ENCODE measurements at regions not wholly inside any gene's neighbourhood (a gene's known extent, or its start where the extent isn't known, plus 50 kb on each side); places are given as distances from the start of the nearest gene placed in this dataset.

DNA sequence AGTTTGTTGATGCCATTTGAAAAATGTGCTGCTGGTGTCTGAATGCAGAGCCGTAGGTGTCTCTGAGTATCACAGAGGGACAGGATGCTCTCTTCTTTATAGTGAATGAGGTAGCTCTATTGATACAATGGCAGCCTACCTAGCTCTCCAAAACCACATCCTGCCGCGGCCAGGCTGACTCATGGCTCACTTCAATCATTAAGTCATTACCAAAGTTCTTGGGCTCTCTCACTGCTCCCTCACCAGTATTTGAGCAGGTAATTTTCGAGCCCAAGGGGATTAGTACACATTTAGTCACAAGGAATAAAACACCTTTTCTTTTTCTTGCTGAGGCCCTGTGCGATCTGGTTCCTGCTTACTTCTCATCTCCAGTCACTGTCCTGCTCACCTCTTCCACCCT lies 509.0 kb upstream of the LARGE1 start:
- Histone ChIP-seq H3K9me3 (replicated peaks; ENCODE audit: control insufficient read depth, insufficient read depth, low read length) (peaks cover 12% of the 10 kb centered on the region), H3K36me3 (ENCODE audit: control insufficient read depth in 2 of 2, extremely low read depth in 1 of 2, insufficient read depth in 2 of 2, low read length in 2 of 2) (no peaks in the 10 kb centered on the region), H3K27ac (ENCODE audit: insufficient read depth, low read depth, low read length) (no peak overlapping the region), H3K9ac (replicated peaks; ENCODE audit: extremely low read depth, insufficient read depth, low read length) (no peak overlapping the region), H4K20me1 (replicated peaks; ENCODE audit: control insufficient read depth, extremely low read depth, insufficient read depth, low read length) (no peaks in the 10 kb centered on the region), H3K79me2 (ENCODE audit: control insufficient read depth, insufficient read depth, low read length) (no peaks in the 10 kb centered on the region), H3K4me2 (ENCODE audit: insufficient read depth, low read length) (no peak overlapping the region), H3K9me1 (replicated peaks; ENCODE audit: control insufficient read depth, extremely low read depth, insufficient read depth, low read length) (no peaks in the 10 kb centered on the region), H3K4me3 (replicated peaks in 1 of 3; ENCODE audit: insufficient read depth in 1 of 3, low read depth in 1 of 3, low read length in 3 of 3) (no peak overlapping the region), H2AFZ (ENCODE audit: low read depth, low read length) (no peak overlapping the region), H3K27me3 (ENCODE audit: control insufficient read depth in 2 of 2, insufficient read depth in 2 of 2, low read length in 2 of 2) (no peaks in the 10 kb centered on the region), H3K4me1 (ENCODE audit: control insufficient read depth, extremely low read depth, insufficient read depth, low read length) (no peaks in the 10 kb centered on the region)
- CTCF ChIA-PET: no interaction called here
- TF ChIP-seq FOS (IDR thresholded peaks at IDR 0.05; ENCODE audit: borderline replicate concordance, insufficient read depth, low read length): no peak
- TF ChIP-seq, protein P1, sequence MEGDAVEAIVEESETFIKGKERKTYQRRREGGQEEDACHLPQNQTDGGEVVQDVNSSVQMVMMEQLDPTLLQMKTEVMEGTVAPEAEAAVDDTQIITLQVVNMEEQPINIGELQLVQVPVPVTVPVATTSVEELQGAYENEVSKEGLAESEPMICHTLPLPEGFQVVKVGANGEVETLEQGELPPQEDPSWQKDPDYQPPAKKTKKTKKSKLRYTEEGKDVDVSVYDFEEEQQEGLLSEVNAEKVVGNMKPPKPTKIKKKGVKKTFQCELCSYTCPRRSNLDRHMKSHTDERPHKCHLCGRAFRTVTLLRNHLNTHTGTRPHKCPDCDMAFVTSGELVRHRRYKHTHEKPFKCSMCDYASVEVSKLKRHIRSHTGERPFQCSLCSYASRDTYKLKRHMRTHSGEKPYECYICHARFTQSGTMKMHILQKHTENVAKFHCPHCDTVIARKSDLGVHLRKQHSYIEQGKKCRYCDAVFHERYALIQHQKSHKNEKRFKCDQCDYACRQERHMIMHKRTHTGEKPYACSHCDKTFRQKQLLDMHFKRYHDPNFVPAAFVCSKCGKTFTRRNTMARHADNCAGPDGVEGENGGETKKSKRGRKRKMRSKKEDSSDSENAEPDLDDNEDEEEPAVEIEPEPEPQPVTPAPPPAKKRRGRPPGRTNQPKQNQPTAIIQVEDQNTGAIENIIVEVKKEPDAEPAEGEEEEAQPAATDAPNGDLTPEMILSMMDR (IDR thresholded peaks at IDR 0.05; ENCODE audit: extremely low read depth in 1 of 2, insufficient read depth in 1 of 2, low read depth in 1 of 2, low read length in 2 of 2): no peak
- TF ChIP-seq JUN (IDR thresholded peaks at IDR 0.05; ENCODE audit: borderline replicate concordance, insufficient read depth, insufficient read length, low read depth): no peak
- no peak for DNase-seq (ENCODE audit: low read depth, low spot score)
- no peak for FAIRE-seq
- no TSS peak for BruUV-seq (replicated peaks)
- dilution Hi-C loops (cut with MboI; ENCODE audit: extremely low pct_ligation_motif_present, low sequenced_read_pairs): no loop called here
- POLR2A ChIA-PET: no interaction called here
- intact Hi-C loops (cut with micrococcal nuclease): no loop called here

DNA sequence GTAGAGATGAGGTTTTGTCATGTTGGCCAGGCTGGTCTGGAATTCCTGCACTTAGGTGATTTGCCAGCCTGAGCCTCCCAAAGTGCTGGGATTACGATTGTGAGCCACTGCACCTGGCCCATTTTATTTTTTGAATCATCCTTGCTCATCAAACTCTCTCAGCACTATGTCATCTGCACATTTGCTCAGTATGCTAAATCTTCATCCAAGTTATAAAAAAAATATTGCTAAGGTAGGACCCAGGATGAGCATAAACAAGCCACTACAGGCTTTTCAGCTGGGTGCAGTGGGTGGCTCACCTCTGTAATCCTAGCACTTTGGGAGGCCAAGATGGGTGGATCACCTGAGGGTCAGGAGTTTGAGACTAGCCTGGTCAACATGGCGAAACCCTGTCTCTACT lies 510.1 kb upstream of the LARGE1 start:
- FAIRE-seq: no peak
- CTCF ChIA-PET: no interaction called here

More for the DNA sequence above, 510.1 kb upstream of the LARGE1 start:
- Histone ChIP-seq H2AFZ (ENCODE audit: low read depth, low read length) (no peak overlapping the region), H3K4me1 (ENCODE audit: control insufficient read depth, extremely low read depth, insufficient read depth, low read length) (no peaks in the 10 kb centered on the region), H3K4me3 (replicated peaks in 1 of 3; ENCODE audit: insufficient read depth in 1 of 3, low read depth in 1 of 3, low read length in 3 of 3) (no peak overlapping the region), H4K20me1 (replicated peaks; ENCODE audit: control insufficient read depth, extremely low read depth, insufficient read depth, low read length) (no peaks in the 10 kb centered on the region), H3K9ac (replicated peaks; ENCODE audit: extremely low read depth, insufficient read depth, low read length) (no peak overlapping the region), H3K27me3 (ENCODE audit: control insufficient read depth in 2 of 2, insufficient read depth in 2 of 2, low read length in 2 of 2) (no peaks in the 10 kb centered on the region), H3K79me2 (ENCODE audit: control insufficient read depth, insufficient read depth, low read length) (no peaks in the 10 kb centered on the region), H3K4me2 (ENCODE audit: insufficient read depth, low read length) (no peak overlapping the region), H3K9me1 (replicated peaks; ENCODE audit: control insufficient read depth, extremely low read depth, insufficient read depth, low read length) (no peaks in the 10 kb centered on the region), H3K36me3 (ENCODE audit: control insufficient read depth in 2 of 2, extremely low read depth in 1 of 2, insufficient read depth in 2 of 2, low read length in 2 of 2) (no peaks in the 10 kb centered on the region), H3K9me3 (replicated peaks; ENCODE audit: control insufficient read depth, insufficient read depth, low read length) (peaks cover 13% of the 10 kb centered on the region), H3K27ac (ENCODE audit: insufficient read depth, low read depth, low read length) (no peak overlapping the region)
- POLR2A ChIA-PET: no interaction called here
- BruUV-seq (replicated peaks): no TSS peak
- no peak for DNase-seq (ENCODE audit: low read depth, low spot score)
- dilution Hi-C loops (cut with MboI; ENCODE audit: extremely low pct_ligation_motif_present, low sequenced_read_pairs) (no loop called here), intact Hi-C loops (cut with micrococcal nuclease) (no loop called here)
- no peak for TF ChIP-seq JUN (IDR thresholded peaks at IDR 0.05; ENCODE audit: borderline replicate concordance, insufficient read depth, insufficient read length, low read depth)

All from endothelial cell of umbilical vein (primary cell).